ENCODE measurements at regions not wholly inside any gene's neighbourhood (a gene's known extent, or its start where the extent isn't known, plus 50 kb on each side); places are given as distances from the start of the nearest gene placed in this dataset.

DNA sequence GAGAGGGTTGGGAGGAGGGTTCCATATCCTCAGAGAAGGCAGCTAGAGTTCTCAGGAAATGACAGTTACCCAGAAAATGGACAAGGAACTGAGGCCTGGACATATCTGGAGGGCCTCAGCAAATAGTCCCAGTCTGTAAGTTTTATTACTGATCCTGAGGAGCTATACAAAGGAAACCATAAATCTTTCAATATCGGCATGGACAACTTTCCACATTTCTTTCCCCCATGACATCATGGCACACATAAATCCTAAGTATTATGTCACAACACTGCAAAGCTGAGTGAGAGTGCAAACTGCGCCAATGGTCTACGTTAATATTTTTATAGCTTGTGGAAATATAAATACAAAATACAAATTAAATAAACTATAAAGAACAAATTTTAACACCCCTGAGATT lies 1356.2 kb upstream of the C9orf72 start:
- WGBS, 2 donors = 56 to 86% methylated on average over 3 of the region's 3 CpGs
- TF ChIP-seq POLR2A (IDR thresholded peaks at IDR 0.05) = no peak
- TF ChIP-seq, protein P1, sequence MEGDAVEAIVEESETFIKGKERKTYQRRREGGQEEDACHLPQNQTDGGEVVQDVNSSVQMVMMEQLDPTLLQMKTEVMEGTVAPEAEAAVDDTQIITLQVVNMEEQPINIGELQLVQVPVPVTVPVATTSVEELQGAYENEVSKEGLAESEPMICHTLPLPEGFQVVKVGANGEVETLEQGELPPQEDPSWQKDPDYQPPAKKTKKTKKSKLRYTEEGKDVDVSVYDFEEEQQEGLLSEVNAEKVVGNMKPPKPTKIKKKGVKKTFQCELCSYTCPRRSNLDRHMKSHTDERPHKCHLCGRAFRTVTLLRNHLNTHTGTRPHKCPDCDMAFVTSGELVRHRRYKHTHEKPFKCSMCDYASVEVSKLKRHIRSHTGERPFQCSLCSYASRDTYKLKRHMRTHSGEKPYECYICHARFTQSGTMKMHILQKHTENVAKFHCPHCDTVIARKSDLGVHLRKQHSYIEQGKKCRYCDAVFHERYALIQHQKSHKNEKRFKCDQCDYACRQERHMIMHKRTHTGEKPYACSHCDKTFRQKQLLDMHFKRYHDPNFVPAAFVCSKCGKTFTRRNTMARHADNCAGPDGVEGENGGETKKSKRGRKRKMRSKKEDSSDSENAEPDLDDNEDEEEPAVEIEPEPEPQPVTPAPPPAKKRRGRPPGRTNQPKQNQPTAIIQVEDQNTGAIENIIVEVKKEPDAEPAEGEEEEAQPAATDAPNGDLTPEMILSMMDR (IDR thresholded peaks at IDR 0.05) = no peak
- intact Hi-C loops (cut with DNase I; ENCODE audit: low total_unique reads) = no loop called here
- Histone ChIP-seq H3K4me1 (no peaks in the 10 kb centered on the region), H3K9me3 (no peaks in the 10 kb centered on the region), H3K36me3 (ENCODE audit: low read depth, missing control alignments) (no peaks in the 10 kb centered on the region), H3K4me3 (no peak overlapping the region), H3K27ac (no peak overlapping the region), H3K27me3 (no peaks in the 10 kb centered on the region)
- no peak for DNase-seq

- no peaks in the 10 kb centered on the region for H3K4me1 ChIP-seq
- no peaks in the 10 kb centered on the region for H3K9me3 ChIP-seq
Measured at GRCh38 chr9:28930766-28931165, 1357.5 kb upstream of the C9orf72 start.

GRCh38 chr9:28934111-28934510 lies 1360.8 kb upstream of the C9orf72 start:
- H3K4me1 ChIP-seq = no peaks in the 10 kb centered on the region
- DNase-seq = no peak
- no peaks in the 10 kb centered on the region for H3K27me3 ChIP-seq
- TF ChIP-seq POLR2A (IDR thresholded peaks at IDR 0.05) = no peak
- TF ChIP-seq, protein P1 (IDR thresholded peaks at IDR 0.05) = no peak
- intact Hi-C loops (cut with DNase I; ENCODE audit: low total_unique reads) = no loop called here
- H3K4me3 ChIP-seq = no peak overlapping the region
- no peaks in the 10 kb centered on the region for H3K9me3 ChIP-seq
- no peak overlapping the region for H3K27ac ChIP-seq
- H3K36me3 ChIP-seq (ENCODE audit: low read depth, missing control alignments) = no peaks in the 10 kb centered on the region

More at GRCh38 chr9:28930766-28931165, 1357.5 kb upstream of the C9orf72 start:
- no peaks in the 10 kb centered on the region for H3K36me3 ChIP-seq (ENCODE audit: low read depth, missing control alignments)
- H3K4me3 ChIP-seq = no peak overlapping the region
- TF ChIP-seq, protein P1 (IDR thresholded peaks at IDR 0.05) = no peak
- no peak for TF ChIP-seq POLR2A (IDR thresholded peaks at IDR 0.05)
- no peaks in the 10 kb centered on the region for H3K27me3 ChIP-seq
- intact Hi-C loops (cut with DNase I; ENCODE audit: low total_unique reads) = no loop called here
- 88% methylated on average over 3 of the region's 3 CpGs for WGBS, 2 donors
- DNase-seq = no peak
- H3K27ac ChIP-seq = no peak overlapping the region

- no peaks in the 10 kb centered on the region for H3K27me3 ChIP-seq
- no peaks in the 10 kb centered on the region for H3K9me3 ChIP-seq
- H3K4me1 ChIP-seq = no peaks in the 10 kb centered on the region
- H3K27ac ChIP-seq = no peak overlapping the region
- TF ChIP-seq, protein P1 (IDR thresholded peaks at IDR 0.05) = no peak
- no peak for TF ChIP-seq POLR2A (IDR thresholded peaks at IDR 0.05)
- 29 to 33% methylated on average over 3 of the region's 3 CpGs for WGBS, 2 donors
- DNase-seq = no peak
- no peak overlapping the region for H3K4me3 ChIP-seq
- H3K36me3 ChIP-seq (ENCODE audit: low read depth, missing control alignments) = no peaks in the 10 kb centered on the region
- intact Hi-C loops (cut with DNase I; ENCODE audit: low total_unique reads) = no loop called here
Measured at GRCh38 chr9:28938981-28939380, 1365.7 kb upstream of the C9orf72 start.

GRCh38 chr9:28941856-28942255 lies 1368.6 kb upstream of the C9orf72 start:
- TF ChIP-seq POLR2A (IDR thresholded peaks at IDR 0.05) = no peak
- TF ChIP-seq, protein P1 (IDR thresholded peaks at IDR 0.05) = no peak
- no peaks in the 10 kb centered on the region for H3K9me3 ChIP-seq
- 47 to 54% methylated on average over 2 of the region's 2 CpGs for WGBS, 2 donors
- no peaks in the 10 kb centered on the region for H3K4me1 ChIP-seq
- no peak overlapping the region for H3K4me3 ChIP-seq
- no peaks in the 10 kb centered on the region for H3K27me3 ChIP-seq
- DNase-seq = no peak
- no peak overlapping the region for H3K27ac ChIP-seq
- H3K36me3 ChIP-seq (ENCODE audit: low read depth, missing control alignments) = no peaks in the 10 kb centered on the region
- intact Hi-C loops (cut with DNase I; ENCODE audit: low total_unique reads) = no loop called here

Measured in testis (tissue), 2 donors.